ENCODE measurements at regions not wholly inside any gene's neighbourhood (a gene's known extent, or its start where the extent isn't known, plus 50 kb on each side); places are given as distances from the start of the nearest gene placed in this dataset.

DNA sequence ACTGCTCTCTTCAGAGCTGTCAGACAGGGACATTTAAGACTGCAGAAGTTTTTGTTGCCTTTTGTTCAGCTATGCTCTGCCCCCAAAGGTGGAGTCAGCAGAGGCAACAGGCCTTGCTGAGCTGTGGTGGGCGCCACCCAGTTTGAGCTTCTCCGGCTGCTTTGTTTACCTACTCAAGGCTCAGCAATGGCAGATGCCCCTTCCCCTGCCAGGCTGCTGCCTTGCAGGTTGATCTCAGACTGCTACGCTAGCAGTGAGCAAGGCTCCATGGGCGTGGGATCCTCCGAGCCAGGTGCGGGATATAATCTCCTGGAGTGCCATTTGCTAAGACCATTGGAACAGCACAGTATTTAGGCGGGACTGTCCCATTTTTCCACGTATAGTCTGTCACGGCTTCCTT lies 371.4 kb upstream of the AMOT start:
- no peak for TF ChIP-seq CTCF (IDR thresholded peaks at IDR 0.05)
- no peak for TF ChIP-seq POLR2AphosphoS5 (IDR thresholded peaks at IDR 0.05)
- TF ChIP-seq EP300 (IDR thresholded peaks at IDR 0.05): no peak
